Testis (tissue), 2 donors: ENCODE measurements at regions not wholly inside any gene's neighbourhood (a gene's known extent, or its start where the extent isn't known, plus 50 kb on each side); places are given as distances from the start of the nearest gene placed in this dataset.

Source experiments
- CTCF ChIP-seq, 3 experiments: fragments of 450-650 bp in 2 of 3; fragments of 200-600 bp in 1 of 3; sonication (generic) in 1 of 3; IDR thresholded peaks; one replicate each; pipeline ENCODE4 v1.5.1; 2016 to 2019; ENCODE audit warnings: antibody characterized with exemption in 3 of 3, mild to moderate bottlenecking in 2 of 3, moderate library complexity in 1 of 3
- POLR2A ChIP-seq: fragments of 450-650 bp; IDR thresholded peaks from one replicate; pipeline ENCODE4 v1.6.1; 2017; ENCODE audit warnings: antibody characterized with exemption, mild to moderate bottlenecking, moderate library complexity

GRCh38 chr4:165788686-165789463, 84.2 kb upstream of the TLL1 start:
- TF ChIP-seq CTCF (IDR thresholded peaks at IDR 0.05): no peak
- no peak for TF ChIP-seq POLR2A
